RPMI7951 (cell line): ENCODE measurements at regions not wholly inside any gene's neighbourhood (a gene's known extent, or its start where the extent isn't known, plus 50 kb on each side); places are given as distances from the start of the nearest gene placed in this dataset.
A peak's percentile ranks its signal among the peaks of the same experiment; 100 is the strongest.
"Not testable (repeated sequence)": the region's sequence is repeated elsewhere in the genome, so short reads cannot be mapped to it uniquely, and the experiment has no call there.

ENCODE experiments used
- DNase-seq: peaks from one replicate; pipeline ENCODE4 v3.0.0-alpha.2; 2012; ENCODE audit warnings: low read depth

DNA sequence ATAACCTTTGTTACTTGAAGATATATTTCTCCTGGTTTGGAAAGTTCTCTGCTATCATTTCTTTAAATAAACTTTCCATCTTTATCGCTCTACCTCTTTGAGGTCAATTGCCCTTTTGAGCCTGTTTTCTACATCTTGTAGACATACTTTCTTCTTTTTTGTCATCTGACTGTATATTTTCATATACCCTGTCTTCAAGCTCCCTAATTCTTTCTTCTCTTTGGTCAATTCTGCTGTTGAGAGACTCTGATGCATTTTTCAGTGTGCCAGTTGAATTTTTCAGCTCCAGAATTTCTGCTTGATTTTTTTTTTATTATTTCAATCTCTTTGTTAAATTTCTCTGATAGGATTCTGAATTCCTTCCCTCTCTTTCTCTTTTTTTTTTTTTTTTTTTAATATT lies 511.2 kb upstream of the GRAMD2B start:
- DNase-seq = no peak

DNA sequence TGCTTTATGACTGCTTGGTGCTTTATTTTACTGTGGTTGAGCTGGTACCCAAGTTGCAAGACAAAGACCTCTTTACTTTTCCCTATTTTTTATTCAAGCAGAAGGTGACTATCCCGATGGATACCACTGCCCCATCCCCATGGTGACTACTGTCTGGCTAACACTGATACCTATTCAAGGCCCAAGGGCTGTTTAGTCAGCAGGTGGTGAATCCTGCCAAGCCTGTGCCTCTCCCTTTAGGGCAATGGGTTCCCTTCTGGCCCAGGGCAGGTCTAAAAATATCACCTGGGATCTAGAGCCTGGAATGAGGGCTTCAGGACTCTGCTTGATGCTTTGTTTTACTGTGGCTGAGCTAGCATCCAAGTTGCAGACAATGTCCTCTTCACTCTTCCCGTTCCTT lies 510.0 kb upstream of the GRAMD2B start:
- no peak for DNase-seq

DNA sequence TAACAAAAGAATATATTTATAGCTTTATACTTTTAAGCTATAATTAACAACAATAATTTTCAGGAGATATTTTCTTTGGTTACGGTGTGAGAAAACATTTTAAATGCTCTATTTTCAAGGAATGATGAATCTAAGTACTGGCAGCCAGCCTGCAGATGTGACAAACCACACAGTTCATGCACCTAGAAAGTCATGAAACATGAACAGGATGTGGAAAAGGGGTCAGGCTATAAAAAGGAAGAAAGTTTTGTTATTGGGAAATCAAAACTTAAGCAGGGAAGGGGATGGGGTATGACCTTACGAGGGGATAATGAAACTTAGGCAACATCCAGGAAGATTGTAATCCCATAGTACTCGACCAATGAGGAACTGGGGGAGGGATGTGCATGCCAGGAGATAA lies 508.7 kb upstream of the GRAMD2B start:
- peak; percentile 29 for DNase-seq

DNA sequence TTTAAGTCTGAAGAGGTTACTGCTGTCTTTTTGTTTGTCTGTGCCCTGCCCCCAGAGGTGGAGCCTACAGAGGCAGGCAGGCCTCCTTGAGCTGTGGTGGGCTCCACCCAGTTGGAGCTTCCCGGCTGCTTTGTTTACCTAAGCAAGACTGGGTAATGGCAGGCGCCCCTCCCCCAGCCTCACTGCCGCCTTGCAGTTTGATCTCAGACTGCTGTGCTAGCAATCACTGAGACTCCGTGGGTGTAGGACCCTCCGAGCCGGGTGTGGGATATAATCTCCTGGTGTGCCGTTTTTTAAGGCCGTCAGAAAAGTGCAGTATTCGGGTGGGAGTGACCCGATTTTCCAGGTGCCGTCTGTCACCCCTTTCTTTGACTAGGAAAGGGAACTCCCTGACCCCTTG lies 499.3 kb upstream of the GRAMD2B start:
- DNase-seq = not testable (repeated sequence)

DNA sequence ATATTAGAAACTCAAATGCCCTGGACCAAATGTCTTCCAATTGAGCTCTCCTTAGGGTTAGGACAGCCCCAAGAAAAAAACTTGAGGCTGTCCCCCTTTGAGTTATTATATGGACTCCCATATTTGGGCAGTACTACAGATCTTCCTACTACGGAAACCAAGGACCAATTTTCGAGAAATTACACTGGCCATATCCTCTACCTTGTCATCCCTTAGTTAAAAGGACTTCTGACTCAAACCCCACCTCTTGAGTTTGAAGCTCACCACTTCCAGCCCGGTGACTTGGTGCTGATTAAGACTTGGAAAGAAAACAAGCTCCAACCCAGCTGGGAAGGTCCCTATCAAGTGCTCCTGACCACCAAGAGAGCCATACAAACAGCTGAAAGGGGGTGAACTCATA lies 497.0 kb upstream of the GRAMD2B start:
- no peak for DNase-seq

DNA sequence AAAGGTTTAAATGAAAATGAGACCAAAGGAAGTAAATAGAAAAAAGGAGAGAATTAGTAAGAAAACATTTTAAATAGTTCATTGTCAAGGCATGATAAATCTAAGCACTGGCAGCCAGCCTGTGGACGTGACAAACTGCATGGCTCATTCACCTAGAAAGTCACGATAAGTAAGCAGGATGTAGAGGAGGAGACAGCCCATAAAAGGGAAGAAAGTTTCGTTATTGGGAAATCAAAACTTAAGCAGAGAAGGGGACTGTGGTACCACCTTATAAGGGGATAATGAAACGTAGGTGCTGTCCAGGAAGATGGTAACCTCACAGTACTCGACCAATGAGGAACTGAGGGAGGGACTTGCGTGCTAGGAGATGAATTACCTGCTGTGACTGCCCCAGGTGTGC lies 494.5 kb upstream of the GRAMD2B start:
- DNase-seq = peak; percentile 57

DNA sequence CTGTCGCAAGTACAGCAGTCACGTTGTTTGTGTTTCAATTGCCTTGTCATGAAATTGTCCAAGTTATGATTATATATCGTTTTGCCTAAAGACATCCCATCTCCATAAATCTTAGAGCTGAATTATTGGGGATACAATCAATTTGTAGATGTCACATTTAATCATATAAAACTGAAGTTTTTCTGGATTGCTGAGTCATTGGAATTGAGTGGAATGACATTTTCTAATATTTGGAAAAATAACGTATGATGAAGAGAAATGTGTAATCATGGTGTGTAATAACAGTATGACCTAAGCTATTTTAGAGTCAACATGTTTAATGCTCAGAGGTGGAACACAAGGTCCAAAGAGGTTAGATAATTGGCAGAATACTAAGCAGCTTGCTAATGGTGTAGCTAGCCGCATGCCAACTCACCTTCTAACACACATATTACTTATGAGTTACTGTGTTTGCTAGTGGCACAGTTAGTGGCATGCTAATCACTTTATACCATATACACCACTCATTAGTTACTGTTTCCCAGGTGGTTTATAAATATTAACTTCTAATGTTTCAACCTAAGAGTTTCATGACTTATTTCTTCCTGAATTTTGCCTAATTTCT lies 473.1 kb upstream of the GRAMD2B start:
- DNase-seq = no peak

DNA sequence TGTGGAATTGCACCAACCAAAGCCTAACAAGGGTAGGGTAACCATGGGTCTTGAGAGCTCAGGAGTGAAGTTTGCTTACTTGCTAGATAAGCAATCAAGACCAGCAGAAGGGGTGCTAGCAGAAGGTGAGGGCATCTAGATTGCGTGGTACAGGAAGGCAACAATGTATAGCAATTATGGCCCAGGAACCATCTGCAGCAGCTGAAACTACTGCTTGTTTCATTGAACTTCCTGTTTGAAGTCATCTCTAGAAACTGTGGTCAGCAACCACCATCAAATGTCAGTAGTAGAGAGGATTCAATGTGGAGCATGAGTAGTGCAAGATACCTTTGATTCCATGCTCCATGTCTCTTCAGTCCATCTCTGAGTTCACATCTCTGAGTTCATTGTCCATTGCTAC lies 462.1 kb upstream of the GRAMD2B start:
- no peak for DNase-seq

DNA sequence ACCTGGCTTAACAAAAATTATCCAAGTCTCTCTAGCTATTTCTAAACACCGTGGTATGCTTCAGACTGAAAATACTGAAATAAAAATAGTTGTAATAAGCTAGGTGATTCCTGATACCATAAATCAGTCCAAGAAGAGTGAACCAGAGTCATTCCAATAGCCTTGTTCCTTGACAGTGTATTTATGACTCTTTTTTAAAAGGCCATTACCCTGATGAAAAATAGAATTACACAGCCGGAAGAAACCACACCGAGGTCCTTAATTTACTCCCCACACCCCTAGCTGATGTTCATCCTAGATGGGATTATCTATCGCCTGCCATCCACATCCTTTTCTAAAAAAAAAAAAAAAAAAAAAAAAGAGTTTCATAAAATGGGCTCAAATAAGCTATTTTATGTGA lies 457.6 kb upstream of the GRAMD2B start:
- DNase-seq = no peak

DNA sequence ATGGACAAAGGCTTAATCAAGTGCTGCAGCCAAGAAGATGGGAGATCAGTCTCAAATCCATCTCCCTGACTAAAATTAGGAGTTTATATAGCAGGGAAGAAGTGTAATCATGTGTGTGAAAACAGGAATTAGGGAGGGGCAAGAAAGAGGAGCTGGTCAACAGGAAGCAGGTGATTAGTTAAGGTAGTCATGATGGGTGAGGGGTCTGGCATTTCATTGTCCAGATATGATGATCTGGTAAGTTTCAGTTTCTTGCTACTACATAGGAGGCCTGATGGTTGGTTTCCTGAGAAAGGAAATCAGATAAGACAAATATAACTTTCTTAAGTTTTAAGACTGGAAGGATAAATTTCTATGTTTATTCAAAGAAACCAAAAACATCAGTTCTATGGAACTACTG lies 455.6 kb upstream of the GRAMD2B start:
- DNase-seq = no peak

DNA sequence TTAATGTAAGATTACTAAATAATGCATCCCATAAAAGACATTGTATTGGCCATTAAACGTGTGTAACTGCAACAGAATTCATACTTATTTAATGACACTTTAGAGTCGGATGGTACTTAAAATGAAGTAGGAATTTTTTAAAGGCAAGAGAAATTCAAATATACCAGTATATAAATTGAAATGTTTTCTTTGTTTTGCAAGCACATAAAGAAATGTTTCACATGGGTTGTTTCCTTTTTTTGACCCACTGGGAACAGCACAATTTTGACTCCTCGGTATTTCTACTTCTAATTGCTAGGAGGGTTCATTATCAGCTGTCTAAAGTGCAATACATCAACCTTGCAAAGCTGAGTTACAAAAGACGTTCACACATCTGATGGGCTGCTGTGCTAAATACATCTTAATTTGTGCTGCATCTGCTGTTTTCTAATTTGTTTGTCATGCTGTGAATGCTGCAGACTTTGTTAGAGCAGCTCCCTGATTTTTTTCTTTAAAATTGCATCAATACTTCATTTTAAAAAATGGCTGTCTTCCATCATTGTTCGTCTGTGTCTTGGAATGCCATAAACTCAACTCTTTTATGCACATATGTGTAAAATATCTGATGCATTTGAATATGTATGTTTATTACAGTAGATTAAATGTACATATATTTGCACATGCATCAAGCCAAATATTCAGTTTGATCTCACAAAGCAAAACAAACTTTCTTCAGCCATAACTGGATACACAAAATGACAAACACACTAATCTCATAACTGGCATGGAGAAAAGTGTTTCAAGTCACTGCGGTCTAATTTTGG lies 454.0 kb upstream of the GRAMD2B start:
- no peak for DNase-seq

DNA sequence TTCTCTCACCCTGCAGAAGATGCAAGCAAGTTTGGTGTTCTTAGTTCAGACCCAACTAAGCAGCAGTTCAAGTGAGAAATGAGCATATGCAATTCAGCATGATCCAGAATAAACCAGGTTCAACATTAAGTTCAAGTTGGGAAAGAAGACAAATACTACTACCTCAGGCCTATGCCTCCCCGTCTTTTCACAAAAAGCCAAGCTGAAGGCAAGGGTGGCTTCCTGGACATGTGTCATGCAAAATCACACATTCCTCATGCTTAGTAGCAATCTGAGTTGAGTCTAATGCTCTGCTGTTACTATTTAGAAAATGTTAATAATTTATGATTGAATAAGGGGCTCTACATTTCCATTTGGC lies 453.4 kb upstream of the GRAMD2B start:
- no peak for DNase-seq

DNA sequence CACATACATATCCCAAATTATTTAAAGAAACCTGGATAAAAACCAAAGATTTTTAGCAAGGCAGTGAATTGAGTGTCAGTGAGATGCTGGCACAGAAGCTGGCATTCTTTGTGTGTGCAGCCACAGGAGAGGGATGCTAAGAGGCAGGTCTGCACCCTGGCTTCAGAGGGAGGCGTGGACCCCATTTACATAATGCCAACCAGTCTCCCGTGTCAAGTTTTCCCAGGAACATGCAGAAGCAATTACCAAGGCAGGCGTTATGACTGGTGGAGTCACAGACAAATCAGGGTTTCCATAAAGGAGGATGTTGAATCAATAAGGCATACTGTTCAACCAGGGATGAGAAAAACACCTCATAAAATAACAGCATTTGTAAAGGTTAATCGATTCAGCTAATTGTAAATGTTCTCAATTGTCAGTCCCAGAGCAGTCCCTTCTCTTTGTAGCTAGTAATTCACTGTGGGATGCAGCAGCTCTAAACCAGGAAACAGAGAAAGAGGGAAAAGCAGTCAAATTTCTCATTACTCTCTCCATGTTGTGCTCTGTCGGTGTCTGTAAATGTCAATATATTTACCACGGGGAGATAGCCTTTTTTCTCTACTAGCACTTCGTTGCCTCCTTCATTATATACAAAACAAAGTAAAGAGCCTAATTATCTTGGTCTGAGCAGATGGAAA lies 452.4 kb upstream of the GRAMD2B start:
- no peak for DNase-seq

DNA sequence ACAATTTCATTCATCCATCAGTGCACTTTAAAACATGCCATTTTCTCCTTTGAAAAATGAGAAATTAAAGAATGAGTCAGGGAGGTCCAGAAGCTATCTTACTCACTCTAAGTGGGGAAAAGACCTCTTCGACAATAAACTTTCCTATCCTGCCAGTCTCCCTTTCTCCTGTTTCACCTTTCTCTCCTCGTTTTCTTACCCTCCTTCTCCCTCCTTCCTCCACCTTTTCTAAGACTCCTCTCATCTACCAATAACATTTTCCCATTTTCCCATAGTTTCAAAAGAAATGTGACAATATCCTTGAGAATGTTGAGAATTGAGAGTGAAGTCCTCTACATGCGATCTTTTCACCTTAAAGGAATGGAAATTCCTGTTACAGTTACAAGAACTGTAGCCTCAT lies 450.5 kb upstream of the GRAMD2B start:
- no peak for DNase-seq

DNA sequence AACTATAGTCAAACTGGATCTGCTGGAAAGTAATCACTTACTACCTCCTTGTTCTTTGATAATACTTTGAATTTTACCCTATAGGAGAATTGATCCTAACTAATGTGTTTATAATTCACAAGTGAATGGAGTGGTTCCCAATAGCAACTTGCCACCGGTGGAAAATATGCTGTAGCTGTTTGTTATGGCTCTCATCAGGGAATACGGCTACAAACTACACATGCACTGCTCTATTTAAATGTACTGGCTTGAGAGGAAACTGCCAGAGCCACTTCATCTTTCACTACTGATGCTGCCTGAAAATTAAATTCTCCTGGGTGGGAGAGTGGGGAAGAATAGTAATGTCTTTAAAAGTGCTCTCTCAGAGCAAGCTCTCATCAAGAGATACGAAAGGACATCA lies 448.5 kb upstream of the GRAMD2B start:
- no peak for DNase-seq

DNA sequence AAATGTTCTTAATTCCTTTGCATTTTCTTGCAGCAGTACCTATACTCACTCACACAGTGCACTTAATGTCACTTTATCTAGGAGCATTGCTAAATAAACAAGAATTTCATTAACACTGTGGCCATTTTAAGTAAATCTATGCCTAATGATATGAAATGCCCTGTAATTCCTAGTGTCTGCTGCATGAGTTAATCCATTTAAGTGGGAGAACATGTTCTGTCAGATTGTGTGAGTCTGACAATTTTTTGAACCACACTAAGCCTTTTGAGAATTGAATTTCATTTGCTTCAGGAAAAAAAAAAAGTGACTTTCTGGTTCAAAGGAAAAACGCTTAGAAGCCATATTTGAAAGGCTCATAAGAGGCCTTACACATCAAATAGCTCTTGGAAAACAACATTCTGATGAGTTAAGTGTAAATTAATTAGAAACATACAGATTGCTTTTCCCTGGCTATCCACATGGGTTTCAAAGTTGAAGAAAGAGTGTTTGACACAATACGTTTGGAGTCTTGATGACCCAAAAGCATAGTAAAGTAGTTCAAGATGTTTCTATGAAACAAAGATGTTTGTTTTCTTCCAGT lies 446.7 kb upstream of the GRAMD2B start:
- DNase-seq = no peak

DNA sequence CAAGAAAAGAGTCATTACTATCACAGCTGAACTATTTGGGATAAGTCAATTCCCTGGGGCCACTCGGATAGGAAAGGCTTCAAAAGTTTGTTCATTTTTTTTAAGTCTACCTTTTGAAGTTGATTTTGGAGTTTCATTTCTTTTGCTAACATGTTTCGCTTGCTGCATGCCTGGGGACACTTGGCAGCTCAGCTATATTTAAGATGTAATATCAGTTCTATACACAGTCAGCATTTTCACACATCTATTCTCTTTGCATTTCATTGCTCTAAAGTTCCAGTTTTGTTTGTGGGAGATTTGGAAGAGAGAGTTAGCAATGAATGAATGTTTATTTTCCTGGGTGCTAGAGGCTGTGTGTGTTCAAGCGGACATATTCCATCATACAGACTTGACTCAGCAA lies 445.2 kb upstream of the GRAMD2B start:
- no peak for DNase-seq

DNA sequence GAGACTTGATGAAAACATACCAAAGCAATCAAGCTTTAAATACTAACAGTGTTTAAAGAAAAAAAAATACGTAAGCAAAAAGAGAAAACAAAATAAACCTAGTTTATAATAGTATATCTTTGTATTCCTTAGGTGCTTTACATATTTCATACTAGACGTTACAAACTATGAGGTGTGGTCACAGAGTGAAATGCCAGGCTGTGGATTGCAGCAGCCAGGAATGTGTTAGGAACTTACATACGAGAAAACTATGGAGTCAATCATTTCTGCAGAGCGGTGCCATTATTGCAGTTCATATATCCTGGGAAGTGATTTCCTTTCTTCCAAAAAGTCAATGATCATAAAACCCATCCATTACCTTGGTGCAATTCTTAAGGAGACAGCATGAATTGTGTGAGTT lies 443.6 kb upstream of the GRAMD2B start:
- DNase-seq = no peak

DNA sequence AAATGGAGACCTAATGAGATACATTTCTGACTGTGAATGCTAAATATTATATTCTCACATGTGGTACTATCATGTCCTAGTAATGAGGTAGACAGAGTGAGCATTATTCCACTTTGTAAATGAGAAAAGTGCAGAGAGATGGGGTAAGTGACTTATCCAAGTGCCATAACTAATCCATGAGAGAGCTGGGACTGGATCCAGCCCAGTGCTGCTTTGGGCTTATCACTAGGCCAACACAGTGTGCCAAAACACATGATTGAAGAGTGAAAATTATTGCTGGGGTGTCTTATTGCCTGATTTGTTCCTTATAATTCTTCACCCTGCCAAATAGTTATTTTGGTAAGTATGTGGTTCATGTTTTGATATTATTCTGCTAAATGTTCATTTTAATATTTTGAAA lies 442.2 kb upstream of the GRAMD2B start:
- DNase-seq = no peak

DNA sequence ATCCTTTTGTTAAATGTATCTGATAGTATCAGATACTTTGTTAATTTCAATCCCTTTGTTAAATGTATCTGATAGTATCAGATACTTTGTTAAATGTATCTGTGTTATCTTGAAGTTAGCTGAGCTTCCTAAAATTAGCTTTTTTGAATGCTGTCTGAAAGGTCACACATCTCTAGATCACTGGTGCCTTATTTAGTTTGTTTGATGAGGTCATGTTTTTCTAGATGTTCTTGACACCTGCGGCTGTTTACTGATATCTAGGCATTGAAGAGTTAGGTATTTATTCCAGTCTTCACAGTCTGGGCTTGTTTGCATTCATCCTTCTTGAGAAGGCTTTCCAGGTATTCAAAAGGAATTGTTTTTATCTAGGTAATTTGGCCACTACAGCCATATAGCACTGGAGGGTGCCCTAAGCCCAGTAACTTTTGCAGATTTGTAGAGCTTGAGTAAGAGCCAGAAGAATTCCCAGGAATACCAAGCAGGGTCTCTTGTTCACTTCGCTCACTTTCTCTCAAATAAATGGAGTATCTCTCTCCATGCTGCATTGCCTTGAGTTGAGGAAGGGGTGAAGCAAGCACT lies 435.4 kb upstream of the GRAMD2B start:
- DNase-seq = no peak

DNA sequence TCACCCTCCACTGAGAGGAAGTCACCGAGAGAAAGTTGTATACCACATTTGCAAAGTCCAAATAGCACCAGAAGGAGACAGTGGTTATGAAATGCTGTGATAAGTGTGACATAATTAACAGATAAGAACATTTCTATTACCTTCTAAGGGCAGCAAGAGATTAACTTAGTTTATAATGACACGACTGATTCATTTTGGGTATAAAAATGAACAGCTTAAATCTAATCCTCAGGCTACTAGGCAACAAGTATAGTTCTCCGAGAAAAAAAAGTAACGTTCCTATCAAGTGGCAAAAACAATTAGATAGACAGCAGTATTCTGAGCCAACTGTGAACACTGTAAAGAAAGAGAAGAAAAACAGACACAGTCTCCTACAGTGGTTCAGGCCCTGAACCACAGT lies 431.2 kb upstream of the GRAMD2B start:
- DNase-seq = no peak

DNA sequence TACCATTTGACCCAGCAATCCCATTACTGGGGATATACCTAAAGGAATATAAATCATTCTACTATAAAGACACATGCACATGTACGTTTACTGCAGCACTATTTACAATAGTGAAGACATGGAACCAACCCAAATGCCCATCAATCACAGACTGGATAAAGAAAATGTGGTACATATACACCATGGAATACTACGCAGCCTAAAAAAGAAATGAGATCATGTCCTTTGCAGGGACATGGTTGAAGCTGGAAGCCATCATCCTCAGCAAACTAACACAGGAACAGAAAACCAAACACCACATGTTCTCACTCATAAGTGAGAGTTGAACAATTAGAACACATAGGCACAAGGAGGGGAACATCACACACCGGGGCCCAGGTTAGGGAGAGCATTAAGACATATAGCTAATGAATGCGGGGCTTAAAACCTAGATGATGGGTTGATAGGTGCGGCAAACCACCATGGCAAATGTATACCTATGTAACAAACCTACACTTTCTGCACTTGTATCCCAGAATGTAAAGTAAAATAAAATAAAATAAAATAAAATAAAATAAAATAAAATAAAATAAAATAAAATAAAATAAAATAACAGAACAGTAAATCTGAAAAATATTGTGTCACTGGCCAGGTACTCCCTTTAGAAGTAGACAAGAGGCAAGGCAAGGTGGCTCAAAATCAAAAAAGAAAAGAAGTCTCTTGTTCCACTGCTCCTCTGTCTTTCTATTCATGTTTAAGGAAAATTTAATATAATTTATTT lies 423.8 kb upstream of the GRAMD2B start:
- DNase-seq = not testable (repeated sequence)
